HEK293 (cell line): ENCODE measurements at regions not wholly inside any gene's neighbourhood (a gene's known extent, or its start where the extent isn't known, plus 50 kb on each side); places are given as distances from the start of the nearest gene placed in this dataset.

Experiments
- CTCF ChIA-PET: fragments of 350-600 bp; formaldehyde crosslinking; extraction: SDS; loops from one replicate; lab custom pipeline; 2021; ENCODE audit warnings: antibody characterized with exemption; lab: Yijun Ruan, JAX
- POLR2A ChIA-PET: fragments of 300-600 bp; formaldehyde crosslinking; extraction: SDS; loops from one replicate; lab custom pipeline; 2020; ENCODE audit warnings: antibody characterized with exemption, inconsistent platforms; lab: Yijun Ruan, JAX
- H3K27ac ChIP-seq: fragments of 200-500 bp; sonication (Bioruptor generic); 2 replicates; pipeline ENCODE4 v1.5.1; 2014; ENCODE audit warnings: low read depth, low read length, control low read depth, inconsistent platforms; ENCODE audit errors: extremely low read depth
- H3K36me3 ChIP-seq, 2 experiments: fragments of 200-500 bp in 1 of 2; sonication (Bioruptor generic) in 1 of 2; 1 replicate in 1 of 2; 2 replicates in 1 of 2; pipeline ENCODE4 v1.5.1; 2014 to 2017; ENCODE audit warnings: inconsistent platforms in 2 of 2, low read length in 2 of 2; ENCODE audit not compliant: control insufficient read depth in 2 of 2, insufficient read depth in 1 of 2
- H3K4me1 ChIP-seq: fragments of 200-500 bp; sonication (Bioruptor generic); 2 replicates; pipeline ENCODE4 v1.5.1; 2014; ENCODE audit warnings: mild to moderate bottlenecking, low read length, inconsistent platforms; ENCODE audit not compliant: control insufficient read depth, insufficient read depth
- H3K4me3 ChIP-seq: 2 replicates; pipeline ENCODE4 v1.5.1; 2011; ENCODE audit warnings: low read depth, mild to moderate bottlenecking, control low read depth, low read length, moderate library complexity
- H3K9me3 ChIP-seq: fragments of 200-500 bp; sonication (Bioruptor generic); 2 replicates; pipeline ENCODE4 v1.5.1; 2014; ENCODE audit warnings: low read depth, low read length, inconsistent platforms; ENCODE audit not compliant: control insufficient read depth, insufficient read depth
- HOXC10 ChIP-seq: sonication (generic); formaldehyde crosslinking; IDR thresholded peaks from 2 replicates; pipeline ENCODE4 v1.8.1; 2023; ENCODE audit warnings: mild to moderate bottlenecking, missing genetic modification reagents
- SCRT1 ChIP-seq: fragments of 450-650 bp; formaldehyde crosslinking; IDR thresholded peaks from 2 replicates; pipeline ENCODE4 v1.5.1; 2016; ENCODE audit warnings: missing biosample characterization, missing genetic modification characterization, borderline replicate concordance
- SETDB1 ChIP-seq: IDR thresholded peaks from one replicate; pipeline ENCODE4 v1.6.1; 2017; ENCODE audit warnings: mild to moderate bottlenecking, low read length, moderate library complexity, mixed read lengths; ENCODE audit not compliant: insufficient read length
- YY2 ChIP-seq: fragments of 450-650 bp; formaldehyde crosslinking; IDR thresholded peaks from 2 replicates; pipeline ENCODE4 v1.5.1; 2016; ENCODE audit warnings: missing biosample characterization, missing genetic modification characterization
- ZBTB48 ChIP-seq: fragments of 450-650 bp; formaldehyde crosslinking; IDR thresholded peaks from 2 replicates; pipeline ENCODE4 v1.5.1; 2016; ENCODE audit warnings: missing biosample characterization, missing genetic modification characterization
- ZEB2 ChIP-seq: fragments of 450-650 bp; formaldehyde crosslinking; IDR thresholded peaks from 2 replicates; pipeline ENCODE4 v1.5.1; 2016; ENCODE audit warnings: missing biosample characterization, missing genetic modification characterization
- ZNF354C ChIP-seq: fragments of 450-650 bp; formaldehyde crosslinking; IDR thresholded peaks from 2 replicates; pipeline ENCODE4 v1.5.1; 2016; ENCODE audit warnings: missing biosample characterization, missing genetic modification characterization, low read depth, borderline replicate concordance
- ZNF391 ChIP-seq: fragments of 450-650 bp; formaldehyde crosslinking; IDR thresholded peaks from 2 replicates; pipeline ENCODE4 v1.5.1; 2016; ENCODE audit warnings: low read depth, missing biosample characterization, missing genetic modification characterization, borderline replicate concordance
- ZNF555 ChIP-seq: fragments of 450-650 bp; formaldehyde crosslinking; conservative IDR thresholded peaks from 2 replicates; pipeline ENCODE4 v1.5.1; 2017; ENCODE audit warnings: missing biosample characterization, mild to moderate bottlenecking, missing genetic modification characterization, inconsistent platforms
- ZNF560 ChIP-seq: fragments of 450-650 bp; formaldehyde crosslinking; IDR thresholded peaks from 2 replicates; pipeline ENCODE4 v1.5.1; 2017; ENCODE audit warnings: missing biosample characterization, missing genetic modification characterization, borderline replicate concordance
- ZNF610 ChIP-seq: fragments of 450-650 bp; formaldehyde crosslinking; IDR thresholded peaks from 2 replicates; pipeline ENCODE4 v1.5.1; 2016; ENCODE audit warnings: missing biosample characterization, missing genetic modification characterization, borderline replicate concordance
- ZNF701 ChIP-seq: fragments of 450-650 bp; formaldehyde crosslinking; IDR thresholded peaks from 2 replicates; pipeline ENCODE4 v1.5.1; 2016; ENCODE audit warnings: missing biosample characterization, missing genetic modification characterization
- ZNF843 ChIP-seq: fragments of 450-650 bp; formaldehyde crosslinking; IDR thresholded peaks from 2 replicates; pipeline ENCODE4 v1.5.1; 2016; ENCODE audit warnings: missing biosample characterization, missing genetic modification characterization
- TF ChIP-seq, protein P1 (sequence below): fragments of 450-650 bp; IDR thresholded peaks from 2 replicates; pipeline ENCODE4 v1.5.1; 2018; ENCODE audit warnings: missing biosample characterization, mild to moderate bottlenecking, missing genetic modification characterization
- TF ChIP-seq, protein P2 (sequence below): fragments of 450-650 bp; formaldehyde crosslinking; IDR thresholded peaks from 2 replicates; pipeline ENCODE4 v1.5.1; 2016; ENCODE audit warnings: missing biosample characterization, missing genetic modification characterization
- TF ChIP-seq, protein P3 (sequence below): fragments of 450-650 bp; formaldehyde crosslinking; IDR thresholded peaks from 2 replicates; pipeline ENCODE4 v1.5.1; 2016; ENCODE audit warnings: missing biosample characterization, missing genetic modification characterization
- TF ChIP-seq, protein P4 (sequence below): fragments of 450-650 bp; formaldehyde crosslinking; IDR thresholded peaks from 2 replicates; pipeline ENCODE4 v1.5.1; 2016; ENCODE audit warnings: missing biosample characterization, missing genetic modification characterization

DNA sequence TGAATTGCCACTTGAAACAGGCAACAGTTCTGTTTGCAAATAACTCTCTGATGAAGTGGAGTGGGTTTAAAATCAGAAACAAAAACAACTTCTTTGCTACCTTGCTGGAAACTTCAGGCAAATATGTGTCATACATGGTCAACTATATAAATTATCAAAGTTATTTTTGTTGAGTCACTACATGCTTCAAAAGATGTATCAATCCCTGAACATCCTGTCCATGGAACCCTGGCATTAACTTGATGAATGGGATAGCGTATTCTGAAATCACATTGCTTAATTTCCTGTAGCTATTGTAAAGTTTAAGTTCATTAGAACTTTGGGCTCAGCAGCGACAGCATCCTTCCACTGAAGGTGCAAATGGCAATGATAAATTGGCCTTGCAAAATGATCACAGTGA lies 213.6 kb upstream of the MAF start:
- POLR2A ChIA-PET = no interaction called here
- TF ChIP-seq ZBTB48 (tag by site-specific recombination) (no peak), ZNF843 (tag by site-specific recombination) (no peak), SETDB1 (no peak), ZNF560 (no peak), ZNF391 (no peak), YY2 (tag by site-specific recombination) (no peak), ZNF555 (tag by site-specific recombination) (no peak), ZEB2 (tag by site-specific recombination) (no peak), ZNF701 (tag by site-specific recombination) (no peak)
- TF ChIP-seq, protein P1, sequence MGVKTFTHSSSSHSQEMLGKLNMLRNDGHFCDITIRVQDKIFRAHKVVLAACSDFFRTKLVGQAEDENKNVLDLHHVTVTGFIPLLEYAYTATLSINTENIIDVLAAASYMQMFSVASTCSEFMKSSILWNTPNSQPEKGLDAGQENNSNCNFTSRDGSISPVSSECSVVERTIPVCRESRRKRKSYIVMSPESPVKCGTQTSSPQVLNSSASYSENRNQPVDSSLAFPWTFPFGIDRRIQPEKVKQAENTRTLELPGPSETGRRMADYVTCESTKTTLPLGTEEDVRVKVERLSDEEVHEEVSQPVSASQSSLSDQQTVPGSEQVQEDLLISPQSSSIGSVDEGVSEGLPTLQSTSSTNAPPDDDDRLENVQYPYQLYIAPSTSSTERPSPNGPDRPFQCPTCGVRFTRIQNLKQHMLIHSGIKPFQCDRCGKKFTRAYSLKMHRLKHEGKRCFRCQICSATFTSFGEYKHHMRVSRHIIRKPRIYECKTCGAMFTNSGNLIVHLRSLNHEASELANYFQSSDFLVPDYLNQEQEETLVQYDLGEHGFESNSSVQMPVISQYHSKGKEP (tag by site-specific recombination) = no peak
- TF ChIP-seq, protein P2, sequence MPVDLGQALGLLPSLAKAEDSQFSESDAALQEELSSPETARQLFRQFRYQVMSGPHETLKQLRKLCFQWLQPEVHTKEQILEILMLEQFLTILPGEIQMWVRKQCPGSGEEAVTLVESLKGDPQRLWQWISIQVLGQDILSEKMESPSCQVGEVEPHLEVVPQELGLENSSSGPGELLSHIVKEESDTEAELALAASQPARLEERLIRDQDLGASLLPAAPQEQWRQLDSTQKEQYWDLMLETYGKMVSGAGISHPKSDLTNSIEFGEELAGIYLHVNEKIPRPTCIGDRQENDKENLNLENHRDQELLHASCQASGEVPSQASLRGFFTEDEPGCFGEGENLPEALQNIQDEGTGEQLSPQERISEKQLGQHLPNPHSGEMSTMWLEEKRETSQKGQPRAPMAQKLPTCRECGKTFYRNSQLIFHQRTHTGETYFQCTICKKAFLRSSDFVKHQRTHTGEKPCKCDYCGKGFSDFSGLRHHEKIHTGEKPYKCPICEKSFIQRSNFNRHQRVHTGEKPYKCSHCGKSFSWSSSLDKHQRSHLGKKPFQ (tag by site-specific recombination) = no peak
- TF ChIP-seq, protein P3, sequence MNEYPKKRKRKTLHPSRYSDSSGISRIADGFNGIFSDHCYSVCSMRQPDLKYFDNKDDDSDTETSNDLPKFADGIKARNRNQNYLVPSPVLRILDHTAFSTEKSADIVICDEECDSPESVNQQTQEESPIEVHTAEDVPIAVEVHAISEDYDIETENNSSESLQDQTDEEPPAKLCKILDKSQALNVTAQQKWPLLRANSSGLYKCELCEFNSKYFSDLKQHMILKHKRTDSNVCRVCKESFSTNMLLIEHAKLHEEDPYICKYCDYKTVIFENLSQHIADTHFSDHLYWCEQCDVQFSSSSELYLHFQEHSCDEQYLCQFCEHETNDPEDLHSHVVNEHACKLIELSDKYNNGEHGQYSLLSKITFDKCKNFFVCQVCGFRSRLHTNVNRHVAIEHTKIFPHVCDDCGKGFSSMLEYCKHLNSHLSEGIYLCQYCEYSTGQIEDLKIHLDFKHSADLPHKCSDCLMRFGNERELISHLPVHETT (tag by site-specific recombination) = no peak
- TF ChIP-seq, protein P4, sequence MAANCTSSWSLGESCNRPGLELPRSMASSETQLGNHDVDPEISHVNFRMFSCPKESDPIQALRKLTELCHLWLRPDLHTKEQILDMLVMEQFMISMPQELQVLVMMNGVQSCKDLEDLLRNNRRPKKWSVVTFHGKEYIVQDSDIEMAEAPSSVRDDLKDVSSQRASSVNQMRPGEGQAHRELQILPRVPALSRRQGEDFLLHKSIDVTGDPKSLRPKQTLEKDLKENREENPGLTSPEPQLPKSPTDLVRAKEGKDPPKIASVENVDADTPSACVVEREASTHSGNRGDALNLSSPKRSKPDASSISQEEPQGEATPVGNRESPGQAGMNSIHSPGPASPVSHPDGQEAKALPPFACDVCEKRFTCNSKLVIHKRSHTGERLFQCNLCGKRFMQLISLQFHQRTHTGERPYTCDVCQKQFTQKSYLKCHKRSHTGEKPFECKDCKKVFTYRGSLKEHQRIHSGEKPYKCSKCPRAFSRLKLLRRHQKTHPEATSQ (tag by site-specific recombination) = no peak
- Histone ChIP-seq H3K36me3 (no peaks in the 10 kb centered on the region), H3K4me3 (no peak overlapping the region), H3K27ac (no peak overlapping the region), H3K9me3 (no peaks in the 10 kb centered on the region), H3K4me1 (no peaks in the 10 kb centered on the region)
- CTCF ChIA-PET = no interaction called here

DNA sequence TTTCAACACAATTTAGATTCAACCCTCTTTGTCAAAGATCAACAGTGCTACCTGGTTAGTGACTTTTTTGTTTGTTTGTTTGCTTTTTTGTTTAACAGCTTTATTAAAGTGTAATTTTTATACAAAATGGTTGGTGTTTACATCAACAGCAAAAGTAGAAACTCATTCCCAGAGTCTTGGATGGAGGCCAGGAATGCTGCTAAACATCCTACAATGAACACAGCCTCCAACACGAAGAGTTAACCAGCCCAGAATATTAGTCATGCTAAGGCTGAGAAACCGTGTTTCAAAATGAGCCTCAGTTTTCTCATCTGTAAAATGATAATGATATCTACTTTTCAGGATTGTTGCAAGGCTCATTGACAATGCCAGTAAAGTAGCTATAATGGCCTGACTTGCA lies 211.0 kb upstream of the MAF start:
- Histone ChIP-seq H3K9me3 (no peaks in the 10 kb centered on the region), H3K36me3 (no peaks in the 10 kb centered on the region), H3K4me3 (no peak overlapping the region), H3K27ac (no peak overlapping the region)
- TF ChIP-seq ZNF610 (no peak), ZNF354C (tag by site-specific recombination) (no peak), SCRT1 (no peak), HOXC10 (no peak)
- TF ChIP-seq, protein P1 (tag by site-specific recombination) = no peak
- TF ChIP-seq, all 188 proteins: peak for 0
- ChIA-PET POLR2A (no interaction called here), CTCF (interaction anchor here (0.6 kb wide), 1 partner anchor 1310 kb away, joined by 3 read pairs; no protein-coding TSS in a partner anchor)
- H3K4me1 ChIP-seq = no peaks in the 10 kb centered on the region
